HG03354 (cell line): ENCODE measurements at regions not wholly inside any gene's neighbourhood (a gene's known extent, or its start where the extent isn't known, plus 50 kb on each side); places are given as distances from the start of the nearest gene placed in this dataset.

Experiments
- ATAC-seq: cut with Tn5 transposase; IDR thresholded peaks from one replicate; pipeline ENCODE4 v1.9.1; 2021; ENCODE audit warnings: mild to moderate bottlenecking; ENCODE audit not compliant: unreplicated experiment, poor library complexity, severe bottlenecking

- ATAC-seq: no peak
Measured at GRCh38 chr12:114776731-114777442, 92.9 kb upstream of the TBX3 start.

- ATAC-seq: no peak
Measured at GRCh38 chr12:114774699-114775098, 90.7 kb upstream of the TBX3 start.

GRCh38 chr12:114774197-114774596 is 90.2 kb upstream of the TBX3 start:
- no peak for ATAC-seq

GRCh38 chr12:114770323-114770722 is 86.3 kb upstream of the TBX3 start:
- ATAC-seq: no peak

- ATAC-seq: no peak
Measured at GRCh38 chr12:114769634-114770033, 85.7 kb upstream of the TBX3 start.

GRCh38 chr12:114767906-114768722 is 84.1 kb upstream of the TBX3 start:
- no peak for ATAC-seq

GRCh38 chr12:114767084-114767760 is 83.2 kb upstream of the TBX3 start:
- no peak for ATAC-seq

- no peak for ATAC-seq
Measured at GRCh38 chr12:114765960-114766691, 82.2 kb upstream of the TBX3 start.

- no peak for ATAC-seq
Measured at GRCh38 chr12:114764510-114764909, 80.5 kb upstream of the TBX3 start.

- ATAC-seq: no peak
Measured at GRCh38 chr12:114762490-114763110, 78.6 kb upstream of the TBX3 start.

GRCh38 chr12:114760151-114760877 is 76.3 kb upstream of the TBX3 start:
- no peak for ATAC-seq

GRCh38 chr12:114759635-114760034 is 75.7 kb upstream of the TBX3 start:
- ATAC-seq: no peak

- ATAC-seq: no peak
Measured at GRCh38 chr12:114757684-114758325, 73.8 kb upstream of the TBX3 start.

GRCh38 chr12:114752217-114752616 is 68.2 kb upstream of the TBX3 start:
- no peak for ATAC-seq

GRCh38 chr12:114751712-114752111 is 67.7 kb upstream of the TBX3 start:
- no peak for ATAC-seq

GRCh38 chr12:114750917-114751316 is 66.9 kb upstream of the TBX3 start:
- no peak for ATAC-seq

- no peak for ATAC-seq
Measured at GRCh38 chr12:114749065-114749464, 65.1 kb upstream of the TBX3 start.

- no peak for ATAC-seq
Measured at GRCh38 chr12:114747012-114747858, 63.3 kb upstream of the TBX3 start.
